H1 (cell line): ENCODE measurements at regions not wholly inside any gene's neighbourhood (a gene's known extent, or its start where the extent isn't known, plus 50 kb on each side); places are given as distances from the start of the nearest gene placed in this dataset.

Source experiments
- CTCF ChIA-PET: fragments of 300-600 bp; sonication (Branson Sonifier 250); formaldehyde crosslinking; loops from one replicate; lab custom pipeline; 2021; ENCODE audit not compliant: partially characterized antibody; lab: Charles Lee
- POLR2A ChIA-PET: fragments of 300-600 bp; sonication (Branson Sonifier 250); formaldehyde crosslinking; loops from one replicate; lab custom pipeline; 2021; ENCODE audit warnings: inconsistent platforms; ENCODE audit not compliant: partially characterized antibody; lab: Charles Lee
- DNase-seq, 2 experiments: peaks; one replicate each; pipeline versions ENCODE4 v3.0.0 to v3.0.0-alpha.2; 2010 to 2022; ENCODE audit warnings: low spot score in 2 of 2, low read depth in 1 of 2, mixed read lengths in 1 of 2
- FAIRE-seq: peaks from 2 replicates; lab custom pipeline; 2011; peaks lifted over from hg19 to GRCh38; lab: Jason Lieb, UNC
- H2AFZ ChIP-seq: 2 replicates; pipeline ENCODE4 v1.8.1; 2012; ENCODE audit warnings: low read length, inconsistent platforms
- H2AK5ac ChIP-seq: 2 replicates; pipeline ENCODE4 v1.6.1; 2013; ENCODE audit warnings: low read depth, low read length
- H2BK120ac ChIP-seq: replicated peaks from 2 replicates; pipeline ENCODE3; 2013; ENCODE audit warnings: low read depth, low read length, inconsistent platforms
- H2BK12ac ChIP-seq: 2 replicates; pipeline ENCODE4 v1.6.1; 2013; ENCODE audit warnings: low read depth, low read length
- H2BK15ac ChIP-seq: 2 replicates; pipeline ENCODE4 v1.6.1; 2013; ENCODE audit warnings: low read length
- H2BK20ac ChIP-seq: 2 replicates; pipeline ENCODE4 v1.6.1; 2013; ENCODE audit warnings: low read length
- H2BK5ac ChIP-seq: 2 replicates; pipeline ENCODE4 v1.6.1; 2013; ENCODE audit warnings: low read depth, low read length
- H3K14ac ChIP-seq: 2 replicates; pipeline ENCODE4 v1.6.1; 2013; ENCODE audit warnings: inconsistent platforms; ENCODE audit not compliant: insufficient read length
- H3K18ac ChIP-seq: 2 replicates; pipeline ENCODE4 v1.6.1; 2013; ENCODE audit warnings: low read length; ENCODE audit errors: extremely low read depth
- H3K23ac ChIP-seq: 2 replicates; pipeline ENCODE4 v1.6.1; 2013; ENCODE audit warnings: inconsistent platforms; ENCODE audit not compliant: insufficient read length
- H3K23me2 ChIP-seq: 2 replicates; pipeline ENCODE4 v1.6.1; 2013; ENCODE audit warnings: low read depth, low read length
- H3K27ac ChIP-seq: 2 replicates; pipeline ENCODE4 v1.6.1; 2011; ENCODE audit warnings: low read depth, low read length, inconsistent platforms
- H3K27me3 ChIP-seq, 4 experiments: replicated peaks in 1 of 4; 1 replicate in 1 of 4; 2 replicates in 3 of 4; pipeline versions ENCODE4 v1.6.1 to v1.8.1; 2011 to 2013; ENCODE audit warnings: low read length in 3 of 4, mild to moderate bottlenecking in 3 of 4, inconsistent platforms in 2 of 4, mixed read lengths in 2 of 4, moderate library complexity in 1 of 4; ENCODE audit not compliant: control insufficient read depth in 3 of 4, insufficient read depth in 3 of 4; ENCODE audit errors: extremely low read depth in 1 of 4
- H3K36me3 ChIP-seq, 4 experiments: 2 replicates each; pipeline versions ENCODE4 v1.6.1 to v1.8.1; 2011 to 2013; ENCODE audit warnings: mild to moderate bottlenecking in 4 of 4, low read length in 3 of 4, moderate library complexity in 2 of 4, control low read depth in 1 of 4, inconsistent platforms in 1 of 4; ENCODE audit not compliant: insufficient read depth in 4 of 4, control insufficient read depth in 2 of 4
- H3K4ac ChIP-seq: replicated peaks from 2 replicates; pipeline ENCODE3; 2013; ENCODE audit warnings: low read length, low read depth, mixed read lengths, inconsistent platforms; ENCODE audit not compliant: insufficient read length
- H3K4me1 ChIP-seq, 4 experiments: replicated peaks in 1 of 4; 1 replicate in 1 of 4; 2 replicates in 3 of 4; pipeline versions ENCODE4 v1.6.1 to v1.8.1; 2011 to 2013; ENCODE audit warnings: low read length in 3 of 4, inconsistent platforms in 2 of 4, mixed read lengths in 1 of 4; ENCODE audit not compliant: insufficient read depth in 4 of 4, control insufficient read depth in 3 of 4
- H3K4me2 ChIP-seq, 2 experiments: 2 replicates each; pipeline versions ENCODE4 v1.6.1 to v1.8.1; 2011 to 2013; ENCODE audit warnings: low read depth in 2 of 2, low read length in 2 of 2, control low read depth in 1 of 2, inconsistent platforms in 1 of 2, mild to moderate bottlenecking in 1 of 2; ENCODE audit not compliant: insufficient read depth in 1 of 2
- H3K4me3 ChIP-seq, 4 experiments: fragments of 200-600, 300-600 bp in 1 of 4; sonication (generic), shearing (Covaris generic), sonication (Bioruptor Twin) in 1 of 4; 2 replicates each; pipeline versions ENCODE4 v1.5.1 to v1.8.1; 2011 to 2016; ENCODE audit warnings: low read length in 4 of 4, low read depth in 3 of 4, control low read depth in 2 of 4, inconsistent platforms in 2 of 4, mild to moderate bottlenecking in 2 of 4, mixed read lengths in 1 of 4, moderate library complexity in 1 of 4; ENCODE audit not compliant: insufficient read depth in 2 of 4; ENCODE audit errors: extremely low read depth in 1 of 4
- H3K56ac ChIP-seq: replicated peaks from 2 replicates; pipeline ENCODE3; 2013; ENCODE audit warnings: low read depth, mild to moderate bottlenecking, mixed read lengths, low read length, inconsistent platforms; ENCODE audit not compliant: insufficient read length
- H3K79me1 ChIP-seq: 2 replicates; pipeline ENCODE4 v1.6.1; 2013; ENCODE audit warnings: low read depth, low read length, control low read depth
- H3K79me2 ChIP-seq, 2 experiments: 2 replicates each; pipeline versions ENCODE4 v1.6.1 to v1.8.1; 2012 to 2013; ENCODE audit warnings: low read length in 2 of 2, mild to moderate bottlenecking in 2 of 2, inconsistent platforms in 1 of 2; ENCODE audit not compliant: insufficient read depth in 2 of 2, control insufficient read depth in 1 of 2
- H3K9ac ChIP-seq, 4 experiments: replicated peaks in 1 of 4; 1 replicate in 1 of 4; 2 replicates in 3 of 4; pipeline versions ENCODE4 v1.6.1 to v1.8.1; 2011 to 2013; ENCODE audit warnings: low read depth in 3 of 4, low read length in 3 of 4, control low read depth in 2 of 4, mild to moderate bottlenecking in 2 of 4, moderate library complexity in 2 of 4, inconsistent platforms in 1 of 4; ENCODE audit errors: extremely low read depth in 1 of 4
- H3K9me3 ChIP-seq, 2 experiments: 2 replicates each; pipeline versions ENCODE4 v1.6.1 to v1.8.1; 2012 to 2013; ENCODE audit warnings: mild to moderate bottlenecking in 2 of 2, moderate library complexity in 2 of 2, control low read depth in 1 of 2, inconsistent platforms in 1 of 2, low read depth in 1 of 2, low read length in 1 of 2, mixed read lengths in 1 of 2; ENCODE audit not compliant: insufficient read depth in 2 of 2
- H4K20me1 ChIP-seq, 2 experiments: replicated peaks in 1 of 2; 2 replicates each; pipeline versions ENCODE3 to v1.8.1; 2011 to 2013; ENCODE audit warnings: inconsistent platforms in 2 of 2, low read length in 2 of 2, mild to moderate bottlenecking in 1 of 2; ENCODE audit not compliant: insufficient read depth in 2 of 2, control insufficient read depth in 1 of 2
- H4K5ac ChIP-seq: 2 replicates; pipeline ENCODE4 v1.6.1; 2013; ENCODE audit warnings: low read length, low read depth, mixed read lengths, inconsistent platforms; ENCODE audit not compliant: insufficient read length
- H4K8ac ChIP-seq: 2 replicates; pipeline ENCODE4 v1.8.0; 2013; ENCODE audit warnings: mild to moderate bottlenecking, moderate library complexity, low read length, inconsistent platforms; ENCODE audit not compliant: insufficient read depth; ENCODE audit errors: extremely low read depth
- H4K91ac ChIP-seq: replicated peaks from 2 replicates; pipeline ENCODE3; 2013; ENCODE audit warnings: low read length, mixed read lengths, inconsistent platforms; ENCODE audit not compliant: insufficient read length
- CEBPB ChIP-seq: IDR thresholded peaks from 2 replicates; pipeline ENCODE4 v1.6.1; 2012; ENCODE audit warnings: low read depth, low read length
- WGBS, 2 experiments: shearing (Covaris generic) in 1 of 2; methylation state at CpG; one replicate each; pipeline versions ENCODE4 v1.1.6 to v1.1.7; 2013 to 2015; ENCODE audit warnings: low lambda C conversion rate in 2 of 2, mixed read lengths in 2 of 2, inconsistent platforms in 1 of 2, low coverage in 1 of 2, missing lambda C conversion rate in 1 of 2; ENCODE audit not compliant: insufficient replicate concordance in 2 of 2, insufficient coverage in 1 of 2, insufficient read length in 1 of 2; ENCODE audit errors: extremely low coverage in 1 of 2, missing lambda C conversion rate in 1 of 2; 5-methylcytosine and 5-hydroxymethylcytosine counted together
- TF ChIP-seq, protein P1 (sequence below): IDR thresholded peaks from 2 replicates; pipeline ENCODE4 v1.6.1; 2012; ENCODE audit warnings: inconsistent platforms

GRCh38 chr3:168968609-168969008, 694.9 kb downstream of the MECOM start:
- no peak for FAIRE-seq
- H3K23me2 ChIP-seq: no peaks in the 10 kb centered on the region
- no peak overlapping the region for H2BK12ac ChIP-seq

More at GRCh38 chr3:168968609-168969008, 694.9 kb downstream of the MECOM start:
- ChIA-PET POLR2A (no interaction called here), CTCF (interaction anchor here (0.6 kb wide), 1 partner anchor 16 kb away, joined by 3 read pairs; no protein-coding TSS in a partner anchor)
- no peak overlapping the region for H3K18ac ChIP-seq
- no peak overlapping the region for H2BK120ac ChIP-seq
- no peak overlapping the region for H3K14ac ChIP-seq
- H4K91ac ChIP-seq: no peak overlapping the region
- H3K4me2 ChIP-seq: no peak overlapping the region
- no peak overlapping the region for H4K8ac ChIP-seq
- DNase-seq: no peak
- H4K20me1 ChIP-seq: no peaks in the 10 kb centered on the region
- H3K36me3 ChIP-seq: no peaks in the 10 kb centered on the region
- no peak overlapping the region for H3K27ac ChIP-seq
- H3K23ac ChIP-seq: no peak overlapping the region
- H3K9me3 ChIP-seq: no peaks in the 10 kb centered on the region
- H3K56ac ChIP-seq: no peak overlapping the region
- H3K4me3 ChIP-seq: no peak overlapping the region
- no peaks in the 10 kb centered on the region for H3K79me1 ChIP-seq
- no peak overlapping the region for H2BK5ac ChIP-seq
- H3K9ac ChIP-seq: no peak overlapping the region
- no peak overlapping the region for H2BK20ac ChIP-seq
- H2AK5ac ChIP-seq: no peak overlapping the region
- no peaks in the 10 kb centered on the region for H3K79me2 ChIP-seq
- WGBS, 2 experiments: 85% methylated on average over 3 of the region's 3 CpGs; no CpG with 5 or more reads in 1 of the 2 experiments
- TF ChIP-seq CEBPB: peak; percentile 39; the same call in 1 of the 2 replicates
- TF ChIP-seq, protein P1, sequence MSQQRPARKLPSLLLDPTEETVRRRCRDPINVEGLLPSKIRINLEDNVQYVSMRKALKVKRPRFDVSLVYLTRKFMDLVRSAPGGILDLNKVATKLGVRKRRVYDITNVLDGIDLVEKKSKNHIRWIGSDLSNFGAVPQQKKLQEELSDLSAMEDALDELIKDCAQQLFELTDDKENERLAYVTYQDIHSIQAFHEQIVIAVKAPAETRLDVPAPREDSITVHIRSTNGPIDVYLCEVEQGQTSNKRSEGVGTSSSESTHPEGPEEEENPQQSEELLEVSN: no peak
- no peak overlapping the region for H4K5ac ChIP-seq
- H3K4me1 ChIP-seq: no peaks in the 10 kb centered on the region
- H3K27me3 ChIP-seq: no peaks in the 10 kb centered on the region
- H3K4ac ChIP-seq: no peak overlapping the region
- H2AFZ ChIP-seq: no peak overlapping the region
- no peak overlapping the region for H2BK15ac ChIP-seq
